GM03348 (cell line): ENCODE measurements at regions not wholly inside any gene's neighbourhood (a gene's known extent, or its start where the extent isn't known, plus 50 kb on each side); places are given as distances from the start of the nearest gene placed in this dataset.

ENCODE experiments used
- DNase-seq: peaks from one replicate; pipeline ENCODE4 v3.0.0; 2012; ENCODE audit warnings: low spot score

- no peak for DNase-seq
Observed at GRCh38 chr9:1331546-1332038, 281.4 kb downstream of the DMRT2 start.

- DNase-seq: no peak
Observed at GRCh38 chr9:1332156-1332555, 282.0 kb downstream of the DMRT2 start.

- no peak for DNase-seq
Observed at GRCh38 chr9:1335174-1335573, 285.0 kb downstream of the DMRT2 start.

DNA sequence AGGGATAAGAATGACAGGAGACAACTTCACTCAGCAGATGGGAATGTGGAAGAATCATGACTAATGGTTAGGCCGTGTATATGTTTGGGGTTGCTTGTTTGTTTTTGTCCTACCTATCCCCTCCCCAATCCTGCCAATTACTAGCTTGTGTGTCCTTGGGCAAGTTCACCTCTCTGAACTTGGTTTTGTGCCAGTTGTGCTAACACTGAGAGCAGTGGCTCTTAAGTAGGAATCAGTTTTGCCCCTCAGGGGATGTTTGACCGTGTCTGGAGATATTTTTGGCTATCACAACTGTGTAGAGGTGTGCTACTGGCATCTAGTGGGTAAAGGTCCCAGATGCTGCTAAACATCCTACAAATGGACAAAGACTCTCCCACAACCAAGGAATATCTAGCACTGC, 287.0 kb downstream of the DMRT2 start:
- DNase-seq: no peak

DNA sequence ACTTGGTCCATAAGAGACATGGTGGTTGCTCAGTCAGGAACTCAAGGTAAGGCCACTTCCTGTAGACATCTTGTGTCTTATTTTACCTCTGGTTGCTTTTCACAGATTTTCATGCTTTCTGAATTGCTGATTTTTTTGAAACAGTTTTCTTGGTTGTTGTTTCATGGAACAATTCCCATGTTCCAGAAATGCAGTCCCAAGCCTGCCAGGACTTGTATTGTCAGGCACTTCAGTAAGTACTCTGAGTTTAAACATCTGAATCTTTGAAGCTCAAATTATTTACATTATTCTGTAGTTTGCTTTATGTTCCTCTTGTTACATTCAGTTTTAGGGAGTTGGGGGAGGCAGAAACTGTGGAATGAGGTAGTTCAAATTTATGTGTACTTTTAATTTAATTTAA, 290.2 kb downstream of the DMRT2 start:
- no peak for DNase-seq

- DNase-seq: no peak
Observed at GRCh38 chr9:1353291-1353690, 303.1 kb downstream of the DMRT2 start.

DNA sequence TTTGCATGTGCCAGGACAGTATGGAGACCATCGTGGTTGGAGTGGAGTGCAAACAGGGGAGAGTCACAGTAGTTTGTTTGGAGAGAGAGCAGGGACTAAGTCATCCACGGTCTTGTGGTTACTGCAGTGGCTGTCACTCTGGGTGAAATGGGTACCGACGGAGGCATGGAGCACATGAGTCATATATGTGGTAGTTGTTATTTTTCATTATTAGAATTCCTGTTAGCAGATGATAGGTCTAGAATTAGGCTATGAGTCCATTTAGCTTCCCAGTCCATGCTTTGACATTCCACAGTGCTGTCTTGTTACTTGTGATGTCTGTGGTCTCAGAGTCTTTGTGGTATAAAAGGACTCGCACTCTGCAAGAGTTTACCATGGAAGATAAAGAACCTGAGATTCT, 303.9 kb downstream of the DMRT2 start:
- DNase-seq: no peak

DNA sequence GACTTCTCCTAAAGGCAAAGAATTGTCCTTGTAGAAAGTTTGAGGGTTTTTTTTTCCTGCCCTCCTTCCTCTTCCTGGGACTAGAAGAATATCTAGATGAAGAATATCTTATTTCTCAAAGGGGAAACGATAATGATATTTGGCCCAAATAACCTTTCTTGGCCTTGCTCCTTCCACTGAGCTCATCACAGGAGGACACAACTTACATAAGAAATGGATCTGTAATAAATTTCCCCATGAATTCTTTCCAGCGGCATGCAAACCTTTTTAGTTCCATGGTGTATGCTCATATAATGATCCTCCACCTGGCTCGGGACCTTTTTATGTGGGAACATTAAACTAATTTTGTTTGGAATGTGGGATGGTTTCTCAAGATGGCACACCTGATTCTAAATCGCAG, 304.4 kb downstream of the DMRT2 start:
- DNase-seq: no peak

DNA sequence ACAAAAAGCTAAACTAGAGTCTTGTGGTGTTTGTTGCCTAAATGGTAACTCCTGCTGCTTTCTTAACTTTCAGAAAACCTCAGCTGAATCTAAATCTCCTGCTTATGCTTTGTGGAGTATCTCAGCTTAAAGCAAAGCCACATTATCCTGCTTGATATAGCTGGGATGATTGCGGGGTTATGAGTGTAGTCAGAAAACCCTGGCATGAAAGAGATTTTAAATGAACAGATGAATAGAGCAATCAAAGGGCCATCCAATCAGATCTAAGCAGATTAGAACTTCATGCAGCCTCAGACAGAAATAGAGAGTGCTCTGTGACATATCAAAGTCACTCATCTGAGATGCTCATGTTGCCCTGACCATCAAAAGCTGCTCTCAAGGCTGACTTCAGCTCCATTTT, 305.5 kb downstream of the DMRT2 start:
- DNase-seq: no peak

DNA sequence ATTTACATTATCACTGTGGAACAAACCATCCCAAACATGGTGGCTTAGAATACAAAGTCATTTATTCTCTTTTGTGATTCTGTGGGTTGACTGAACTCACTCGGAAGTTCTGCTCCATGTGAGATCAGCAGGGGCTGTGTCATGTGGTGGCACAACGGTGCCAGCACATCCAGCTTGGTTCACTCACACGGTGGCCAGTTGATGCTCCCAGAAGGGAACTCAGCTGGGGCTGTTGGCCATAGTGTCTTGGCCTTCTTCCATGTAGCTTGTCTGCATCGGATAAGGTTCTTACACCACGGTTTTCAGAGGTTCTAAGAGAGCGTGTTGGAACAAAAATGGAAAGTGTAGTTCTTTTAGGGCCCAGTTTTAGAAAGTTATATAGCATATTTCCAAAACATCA, 312.7 kb downstream of the DMRT2 start:
- no peak for DNase-seq

GRCh38 chr9:1366276-1366675, 316.1 kb downstream of the DMRT2 start:
- no peak for DNase-seq

DNA sequence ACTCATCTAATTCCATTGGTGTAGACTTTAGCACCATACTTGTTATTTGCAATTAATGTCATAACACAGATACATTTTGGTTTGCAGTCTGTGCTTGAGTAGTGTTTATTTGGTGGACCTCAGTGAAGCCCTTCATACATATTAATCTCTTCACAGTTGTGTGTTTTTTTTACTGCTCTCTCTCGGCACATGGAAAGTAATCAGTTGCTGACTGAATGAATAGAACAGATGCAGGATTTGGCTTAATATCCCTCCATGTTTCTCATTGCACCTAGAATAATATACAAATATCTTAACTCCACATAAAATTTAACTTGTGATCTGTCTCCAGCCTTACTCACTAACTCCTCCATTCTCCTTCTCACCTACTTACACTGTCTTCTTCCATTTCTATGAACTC, 319.1 kb downstream of the DMRT2 start:
- DNase-seq: no peak

DNA sequence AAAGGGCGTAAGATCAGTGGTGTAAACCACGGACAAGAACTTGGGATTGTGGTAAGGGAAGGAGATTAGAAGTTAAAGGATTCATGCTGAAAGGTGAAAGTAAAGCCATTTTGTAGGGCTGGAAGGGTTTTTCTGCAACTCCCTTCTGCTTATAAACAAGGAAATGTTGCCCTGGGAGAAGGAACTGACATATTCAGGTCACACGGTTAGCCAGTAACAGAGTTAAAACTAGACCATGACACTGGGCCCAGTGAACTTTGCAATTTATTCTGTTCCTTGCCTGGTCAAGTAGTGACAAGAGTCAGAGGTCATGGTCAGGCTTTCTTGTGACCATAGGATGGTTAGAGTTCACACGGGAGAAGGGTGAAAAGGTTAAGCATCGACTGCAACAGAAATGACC, 323.3 kb downstream of the DMRT2 start:
- no peak for DNase-seq

GRCh38 chr9:1383899-1384455, 333.8 kb downstream of the DMRT2 start:
- no peak for DNase-seq

DNA sequence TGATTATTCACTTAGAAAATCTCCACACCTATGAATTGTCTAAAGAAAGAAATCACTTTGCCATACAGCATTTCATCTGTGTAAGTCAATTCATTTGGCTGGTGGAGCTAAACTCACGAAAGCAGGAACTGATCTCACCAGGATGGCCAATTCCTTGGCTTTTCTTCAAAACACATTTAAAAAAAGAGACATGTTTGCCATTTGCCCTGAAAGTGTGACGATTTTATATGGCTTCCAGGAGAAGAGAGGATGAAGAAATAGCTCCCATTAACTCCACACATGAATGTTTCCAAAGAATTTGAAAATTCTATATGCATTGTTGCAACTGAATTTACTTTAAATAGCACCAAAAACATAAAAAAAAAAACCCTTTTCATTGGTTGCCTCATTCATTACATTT, 334.7 kb downstream of the DMRT2 start:
- no peak for DNase-seq

DNA sequence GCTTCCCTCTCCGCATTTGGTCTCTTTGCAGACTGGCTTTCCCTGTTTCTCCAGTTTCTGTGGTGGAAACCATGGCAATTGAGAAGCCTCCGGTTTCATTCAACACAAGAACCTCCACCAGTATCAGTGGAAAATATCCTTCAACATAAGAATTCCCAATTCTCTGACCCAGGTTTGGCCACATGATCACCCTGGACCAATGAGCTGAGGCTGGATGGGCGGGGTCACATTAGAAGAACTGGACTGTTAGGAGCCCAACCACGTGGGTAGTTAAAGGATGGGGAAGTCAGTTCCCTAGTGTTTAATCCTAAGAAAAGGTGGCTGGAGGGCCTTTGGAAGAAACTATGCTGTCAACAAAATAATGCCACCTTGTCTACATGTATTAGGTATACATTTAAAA, 336.3 kb downstream of the DMRT2 start:
- no peak for DNase-seq

DNA sequence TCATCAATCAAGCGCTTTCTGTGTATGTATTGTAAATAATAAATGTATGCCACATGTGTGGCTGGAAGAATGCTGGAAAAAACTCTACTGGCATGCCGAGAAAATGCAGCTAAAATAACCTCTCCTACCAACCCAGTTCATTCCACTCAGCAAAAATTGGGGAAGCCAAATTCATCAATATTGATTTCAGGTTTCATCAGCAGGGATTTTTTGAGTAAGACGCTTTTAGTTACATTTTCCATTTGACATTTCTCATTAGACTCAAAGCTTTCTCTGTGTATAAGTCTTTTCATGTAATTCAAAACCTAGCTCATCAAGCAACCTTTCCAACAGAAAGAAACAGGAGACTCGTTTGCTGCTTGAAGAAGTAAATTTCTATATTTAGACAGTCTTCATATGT, 338.1 kb downstream of the DMRT2 start:
- no peak for DNase-seq

- no peak for DNase-seq
Observed at GRCh38 chr9:1400983-1401382, 350.8 kb downstream of the DMRT2 start.

DNA sequence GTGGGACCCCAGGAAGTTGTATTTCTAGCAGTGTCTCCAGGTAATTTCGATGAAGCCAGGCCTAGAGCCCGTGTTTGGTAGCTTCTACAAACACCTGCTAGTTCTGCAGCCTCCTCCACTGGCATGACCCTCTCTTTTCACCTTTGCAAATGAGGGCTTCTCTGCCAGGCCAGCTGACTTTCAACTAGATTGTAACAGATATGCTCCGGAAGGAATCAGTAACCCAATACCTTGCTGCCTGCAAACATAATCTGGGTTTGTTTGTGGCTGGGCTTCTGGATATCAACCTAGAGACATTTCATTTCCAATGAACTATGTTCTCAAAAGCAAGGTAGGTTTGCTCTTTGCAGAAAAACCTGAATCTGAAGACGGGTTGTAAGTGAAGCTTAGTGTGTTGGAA, 354.8 kb downstream of the DMRT2 start:
- DNase-seq: no peak

- no peak for DNase-seq
Observed at GRCh38 chr9:1411826-1412225, 361.7 kb downstream of the DMRT2 start.

GRCh38 chr9:1414711-1415131, 364.6 kb downstream of the DMRT2 start:
- DNase-seq: no peak

GRCh38 chr9:1415146-1415545, 365.0 kb downstream of the DMRT2 start:
- DNase-seq: no peak

DNA sequence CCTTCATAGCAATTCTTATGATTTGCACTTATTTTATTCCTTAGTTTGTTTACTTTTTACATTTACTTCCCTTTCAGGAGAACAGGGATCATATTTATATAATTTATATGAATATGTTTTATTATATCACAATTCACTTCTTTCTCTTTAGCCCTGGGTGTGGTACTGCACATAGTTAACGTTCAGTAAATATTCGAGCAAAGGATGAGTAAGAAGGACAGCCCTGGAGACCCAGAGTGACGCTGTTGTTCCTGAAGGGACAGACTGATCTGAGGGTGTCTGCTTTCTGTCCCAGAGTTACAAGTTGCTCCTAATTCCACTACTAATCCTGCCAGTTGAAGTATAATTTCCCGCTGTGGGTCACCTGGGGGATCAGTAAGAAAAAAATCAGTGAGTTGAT, 366.1 kb downstream of the DMRT2 start:
- no peak for DNase-seq

GRCh38 chr9:1421436-1421835, 371.3 kb downstream of the DMRT2 start:
- DNase-seq: no peak

GRCh38 chr9:1427875-1428274, 377.7 kb downstream of the DMRT2 start:
- no peak for DNase-seq
